Testis (tissue), 2 donors: ENCODE measurements at regions not wholly inside any gene's neighbourhood (a gene's known extent, or its start where the extent isn't known, plus 50 kb on each side); places are given as distances from the start of the nearest gene placed in this dataset.

Experiments used
- CTCF ChIP-seq, 3 experiments: fragments of 450-650 bp in 2 of 3; fragments of 200-600 bp in 1 of 3; sonication (generic) in 1 of 3; IDR thresholded peaks; one replicate each; pipeline ENCODE4 v1.5.1; 2016 to 2019; ENCODE audit warnings: antibody characterized with exemption in 3 of 3, mild to moderate bottlenecking in 2 of 3, moderate library complexity in 1 of 3
- POLR2A ChIP-seq: fragments of 450-650 bp; IDR thresholded peaks from one replicate; pipeline ENCODE4 v1.6.1; 2017; ENCODE audit warnings: antibody characterized with exemption, mild to moderate bottlenecking, moderate library complexity

- TF ChIP-seq CTCF (IDR thresholded peaks at IDR 0.05) = no peak
- TF ChIP-seq POLR2A = no peak
These were observed 83.2 kb upstream of the LIFR start for GRCh38 chr5:38639377-38640358.
